Ishikawa (cell line): ENCODE measurements at regions not wholly inside any gene's neighbourhood (a gene's known extent, or its start where the extent isn't known, plus 50 kb on each side); places are given as distances from the start of the nearest gene placed in this dataset.

ENCODE experiments used
- CEBPB ChIP-seq: IDR thresholded peaks from 2 replicates; pipeline ENCODE4 v1.6.1; 2012
- CREB1 ChIP-seq: IDR thresholded peaks from 2 replicates; pipeline ENCODE4 v1.6.1; 2012; ENCODE audit warnings: low read depth
- EP300 ChIP-seq: IDR thresholded peaks from 2 replicates; pipeline ENCODE4 v1.6.1; 2012; ENCODE audit warnings: borderline replicate concordance
- FOXM1 ChIP-seq: IDR thresholded peaks from 2 replicates; pipeline ENCODE4 v1.6.1; 2012; ENCODE audit warnings: low read depth, borderline replicate concordance
- NFIC ChIP-seq: IDR thresholded peaks from 2 replicates; pipeline ENCODE4 v1.6.1; 2012
- REST ChIP-seq: IDR thresholded peaks from 2 replicates; pipeline ENCODE4 v1.6.1; 2012; ENCODE audit warnings: low read depth, mild to moderate bottlenecking
- TAF1 ChIP-seq: IDR thresholded peaks from 2 replicates; pipeline ENCODE4 v1.6.1; 2012; ENCODE audit warnings: low read depth, mild to moderate bottlenecking
- USF1 ChIP-seq: IDR thresholded peaks from 2 replicates; pipeline ENCODE4 v1.6.1; 2012
- YY1 ChIP-seq: IDR thresholded peaks from 2 replicates; pipeline ENCODE4 v1.6.1; 2012; ENCODE audit warnings: low read depth
- ZBTB7A ChIP-seq: IDR thresholded peaks from 2 replicates; pipeline ENCODE4 v1.6.1; 2012; ENCODE audit warnings: low read depth
- TF ChIP-seq, protein P1 (sequence below): IDR thresholded peaks from 2 replicates; pipeline ENCODE4 v1.6.1; 2012

DNA sequence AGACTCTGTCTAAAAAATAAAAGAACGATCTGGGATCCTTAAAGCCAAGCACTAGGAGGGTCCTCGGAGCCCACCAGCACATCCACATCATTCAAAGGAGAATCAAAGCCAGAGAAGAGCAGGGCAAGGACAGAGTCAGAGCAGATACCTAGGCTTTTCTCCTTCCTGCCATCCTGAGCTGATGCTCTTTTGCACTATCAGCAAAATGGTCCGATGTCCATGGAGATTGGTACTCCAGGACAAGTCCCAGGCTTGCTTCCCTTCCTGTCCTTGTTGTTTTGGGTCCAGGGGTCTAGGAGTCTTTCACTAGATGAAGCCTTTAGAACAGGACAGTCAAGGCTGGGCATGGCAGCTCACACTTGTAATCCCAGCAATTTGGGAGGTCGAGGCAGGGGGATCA, 58.0 kb upstream of the ELN start:
- TF ChIP-seq, protein P1, sequence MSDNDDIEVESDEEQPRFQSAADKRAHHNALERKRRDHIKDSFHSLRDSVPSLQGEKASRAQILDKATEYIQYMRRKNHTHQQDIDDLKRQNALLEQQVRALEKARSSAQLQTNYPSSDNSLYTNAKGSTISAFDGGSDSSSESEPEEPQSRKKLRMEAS: no peak
- TF ChIP-seq YY1: no peak
- no peak for TF ChIP-seq CEBPB
- no peak for TF ChIP-seq TAF1
- TF ChIP-seq EP300: no peak
- TF ChIP-seq ZBTB7A: no peak
- TF ChIP-seq CREB1: no peak
- no peak for TF ChIP-seq REST
- no peak for TF ChIP-seq FOXM1
- TF ChIP-seq NFIC: no peak
- no peak for TF ChIP-seq USF1
